ENCODE measurements at regions not wholly inside any gene's neighbourhood (a gene's known extent, or its start where the extent isn't known, plus 50 kb on each side); places are given as distances from the start of the nearest gene placed in this dataset.

GRCh38 chr3:18076301-18076700 is 333.9 kb upstream of the TBC1D5 start:
- no peak overlapping the region for H3K4me3 ChIP-seq (ENCODE audit: control insufficient read depth, low read depth, low read length)
- TF ChIP-seq CTCF (conservative IDR thresholded peaks at IDR 0.05; ENCODE audit: control insufficient read depth, insufficient read depth, low read depth, low read length) = no peak
- DNase-seq (ENCODE audit: low read depth) = no peak

- DNase-seq (ENCODE audit: low read depth) = no peak
- H3K4me3 ChIP-seq (ENCODE audit: control insufficient read depth, low read depth, low read length) = no peak overlapping the region
- TF ChIP-seq CTCF (conservative IDR thresholded peaks at IDR 0.05; ENCODE audit: control insufficient read depth, insufficient read depth, low read depth, low read length) = no peak
Measured at GRCh38 chr3:18075799-18076198, 333.4 kb upstream of the TBC1D5 start.

- TF ChIP-seq CTCF (conservative IDR thresholded peaks at IDR 0.05; ENCODE audit: control insufficient read depth, insufficient read depth, low read depth, low read length) = no peak
- no peak for DNase-seq (ENCODE audit: low read depth)
- no peak overlapping the region for H3K4me3 ChIP-seq (ENCODE audit: control insufficient read depth, low read depth, low read length)
Measured at GRCh38 chr3:18071833-18072232, 329.4 kb upstream of the TBC1D5 start.

GRCh38 chr3:18070944-18071343 is 328.5 kb upstream of the TBC1D5 start:
- DNase-seq (ENCODE audit: low read depth) = no peak
- no peak for TF ChIP-seq CTCF (conservative IDR thresholded peaks at IDR 0.05; ENCODE audit: control insufficient read depth, insufficient read depth, low read depth, low read length)
- H3K4me3 ChIP-seq (ENCODE audit: control insufficient read depth, low read depth, low read length) = no peak overlapping the region

GRCh38 chr3:18070231-18070630 is 327.8 kb upstream of the TBC1D5 start:
- no peak overlapping the region for H3K4me3 ChIP-seq (ENCODE audit: control insufficient read depth, low read depth, low read length)
- TF ChIP-seq CTCF (conservative IDR thresholded peaks at IDR 0.05; ENCODE audit: control insufficient read depth, insufficient read depth, low read depth, low read length) = no peak
- DNase-seq (ENCODE audit: low read depth) = no peak

GRCh38 chr3:18069568-18069967 is 327.1 kb upstream of the TBC1D5 start:
- no peak overlapping the region for H3K4me3 ChIP-seq (ENCODE audit: control insufficient read depth, low read depth, low read length)
- DNase-seq (ENCODE audit: low read depth) = no peak
- no peak for TF ChIP-seq CTCF (conservative IDR thresholded peaks at IDR 0.05; ENCODE audit: control insufficient read depth, insufficient read depth, low read depth, low read length)

GRCh38 chr3:18066899-18067582 is 324.6 kb upstream of the TBC1D5 start:
- no peak for DNase-seq (ENCODE audit: low read depth)
- TF ChIP-seq CTCF (conservative IDR thresholded peaks at IDR 0.05; ENCODE audit: control insufficient read depth, insufficient read depth, low read depth, low read length) = no peak

More at GRCh38 chr3:18066899-18067582, 324.6 kb upstream of the TBC1D5 start:
- H3K4me3 ChIP-seq (ENCODE audit: control insufficient read depth, low read depth, low read length) = no peak overlapping the region

Measured in fibroblast of mammary gland (primary cell).